Ovary (tissue), 7 donors: ENCODE measurements at regions not wholly inside any gene's neighbourhood (a gene's known extent, or its start where the extent isn't known, plus 50 kb on each side); places are given as distances from the start of the nearest gene placed in this dataset.

Experiments used
- DNase-seq, 5 donors: peaks; one replicate each; pipeline ENCODE4 v3.0.0-alpha.2; 2019 to 2020
- H3K27ac ChIP-seq, 2 donors: fragments of 200-600 bp; one replicate each; pipeline versions ENCODE4 v1.5.1 to v1.8.0; 2019 to 2022
- H3K27me3 ChIP-seq: fragments of 200-600 bp; one replicate; pipeline ENCODE4 v1.8.0; 2022
- H3K36me3 ChIP-seq: fragments of 200-600 bp; sonication (generic); one replicate; pipeline ENCODE4 v1.5.1; 2019
- H3K4me1 ChIP-seq: one replicate; pipeline ENCODE4 v1.8.1; 2013; ENCODE audit warnings: mild to moderate bottlenecking, moderate library complexity; ENCODE audit not compliant: insufficient read depth
- H3K4me3 ChIP-seq: fragments of 200-600 bp; sonication (generic); one replicate; pipeline ENCODE4 v1.5.1; 2017
- H3K9me3 ChIP-seq, 2 donors: fragments of 200-600 bp in 1 of 2; sonication (generic) in 1 of 2; one replicate each; pipeline versions ENCODE4 v1.5.1 to v1.8.1; 2013 to 2019; ENCODE audit warnings: mild to moderate bottlenecking in 1 of 2, moderate library complexity in 1 of 2
- EP300 ChIP-seq: sonication (generic); formaldehyde crosslinking; IDR thresholded peaks from one replicate; pipeline ENCODE4 v1.6.1; 2017; ENCODE audit warnings: antibody characterized with exemption
- POLR2A ChIP-seq: fragments of 450-650 bp; IDR thresholded peaks from one replicate; pipeline ENCODE4 v1.6.1; 2017; ENCODE audit warnings: antibody characterized with exemption, mild to moderate bottlenecking, moderate library complexity
- WGBS, 3 donors: extraction: QIAGEN DNeasy Blood & Tissue Kit in 1 of 3; methylation state at CpG; one replicate each; pipeline versions ENCODE4 v1.1.5 to v1.1.7; 2013 to 2017; 5-methylcytosine and 5-hydroxymethylcytosine counted together
- intact Hi-C, 4 donors: fragments of 100-400 bp; cut with DNase I; formaldehyde crosslinking; loops; one replicate each; pipeline versions ENCODE4 v1.11.0 to v1.15.1; 2022 to 2023
- TF ChIP-seq, protein P1 (sequence below), 3 donors: fragments of 450-650 bp in 2 of 3; fragments of 200-600 bp in 1 of 3; IDR thresholded peaks; one replicate each; pipeline versions ENCODE4 v1.5.1 to v1.8.0; 2016 to 2022; ENCODE audit warnings: antibody characterized with exemption in 3 of 3, mild to moderate bottlenecking in 1 of 3
- donor health status: DM: no; HTN: no; CAD: no; lungs with moderate emphysema.
- donor health status: DM: no; HTN: no; CAD: no.
- donor health status: Bipolar disorder and iron deficiency.
- donor health status: DM: no; HTN: no; CAD: no.
- donor health status: DM: yes; HTN: yes; CAD: no.

DNA sequence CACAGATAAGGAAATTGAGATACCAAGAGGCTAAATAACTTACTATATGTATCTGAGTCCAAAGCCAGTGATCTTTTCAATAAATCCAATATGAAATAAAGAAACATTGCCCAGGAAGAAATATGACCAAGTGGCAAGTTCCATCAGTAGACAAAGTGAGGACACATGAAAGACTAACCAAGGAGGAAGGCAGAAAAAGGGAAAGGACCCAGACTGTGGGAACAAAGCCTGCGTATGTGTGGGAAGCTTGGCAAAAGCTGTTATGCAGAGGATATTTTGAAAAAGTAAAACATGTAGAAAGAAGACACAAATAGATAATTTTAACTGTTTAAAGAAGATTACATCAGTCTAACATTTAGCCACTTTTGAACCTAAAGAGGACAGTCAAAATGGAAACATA is 264.4 kb upstream of the PRDM1 start:
- TF ChIP-seq EP300 (no peak), POLR2A (no peak)
- TF ChIP-seq, protein P1, sequence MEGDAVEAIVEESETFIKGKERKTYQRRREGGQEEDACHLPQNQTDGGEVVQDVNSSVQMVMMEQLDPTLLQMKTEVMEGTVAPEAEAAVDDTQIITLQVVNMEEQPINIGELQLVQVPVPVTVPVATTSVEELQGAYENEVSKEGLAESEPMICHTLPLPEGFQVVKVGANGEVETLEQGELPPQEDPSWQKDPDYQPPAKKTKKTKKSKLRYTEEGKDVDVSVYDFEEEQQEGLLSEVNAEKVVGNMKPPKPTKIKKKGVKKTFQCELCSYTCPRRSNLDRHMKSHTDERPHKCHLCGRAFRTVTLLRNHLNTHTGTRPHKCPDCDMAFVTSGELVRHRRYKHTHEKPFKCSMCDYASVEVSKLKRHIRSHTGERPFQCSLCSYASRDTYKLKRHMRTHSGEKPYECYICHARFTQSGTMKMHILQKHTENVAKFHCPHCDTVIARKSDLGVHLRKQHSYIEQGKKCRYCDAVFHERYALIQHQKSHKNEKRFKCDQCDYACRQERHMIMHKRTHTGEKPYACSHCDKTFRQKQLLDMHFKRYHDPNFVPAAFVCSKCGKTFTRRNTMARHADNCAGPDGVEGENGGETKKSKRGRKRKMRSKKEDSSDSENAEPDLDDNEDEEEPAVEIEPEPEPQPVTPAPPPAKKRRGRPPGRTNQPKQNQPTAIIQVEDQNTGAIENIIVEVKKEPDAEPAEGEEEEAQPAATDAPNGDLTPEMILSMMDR (IDR thresholded peaks at IDR 0.05), result no peak
- H3K4me1 ChIP-seq, result no peaks in the 10 kb centered on the region
- H3K27me3 ChIP-seq, result no peaks in the 10 kb centered on the region
- H3K36me3 ChIP-seq, result no peaks in the 10 kb centered on the region
- DNase-seq, result no peak
- H3K4me3 ChIP-seq, result no peak overlapping the region
- no peaks in the 10 kb centered on the region for H3K9me3 ChIP-seq
- no peak overlapping the region for H3K27ac ChIP-seq
- intact Hi-C loops, result no loop called here
- whole genome bisulfite sequencing, 3 donors, result 81 to 89% (median 88%) methylated on average over 1 of the region's 1 CpG

DNA sequence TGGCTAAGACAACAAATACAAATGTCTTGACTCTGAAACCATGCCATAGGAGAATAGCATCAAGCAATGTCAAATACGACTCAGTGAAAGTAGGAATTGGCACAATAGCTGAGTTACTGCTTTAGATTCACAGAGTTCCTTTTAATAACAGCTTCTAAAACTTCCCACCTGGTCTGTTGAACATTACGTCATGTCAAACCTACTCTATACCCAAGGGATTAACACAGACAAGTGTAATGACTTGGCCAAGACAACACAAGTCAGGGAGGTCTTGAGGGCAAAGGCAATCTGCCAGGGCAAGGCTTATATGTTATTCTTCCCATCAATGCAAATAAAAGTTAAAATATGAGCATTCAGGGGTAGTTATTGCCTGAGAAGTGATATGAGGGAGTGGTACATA is 265.1 kb upstream of the PRDM1 start:
- H3K36me3 ChIP-seq, result no peaks in the 10 kb centered on the region
- H3K27ac ChIP-seq, result no peak overlapping the region
- no peak for DNase-seq
- H3K9me3 ChIP-seq, result no peaks in the 10 kb centered on the region
- H3K4me1 ChIP-seq, result no peaks in the 10 kb centered on the region
- TF ChIP-seq, protein P1 (IDR thresholded peaks at IDR 0.05), result no peak
- TF ChIP-seq EP300 (no peak), POLR2A (no peak)
- intact Hi-C loops, result no loop called here
- no peak overlapping the region for H3K4me3 ChIP-seq
- H3K27me3 ChIP-seq, result no peaks in the 10 kb centered on the region
- WGBS, 3 donors, result 78 to 88% (median 87%) methylated on average over 2 of the region's 2 CpGs

DNA sequence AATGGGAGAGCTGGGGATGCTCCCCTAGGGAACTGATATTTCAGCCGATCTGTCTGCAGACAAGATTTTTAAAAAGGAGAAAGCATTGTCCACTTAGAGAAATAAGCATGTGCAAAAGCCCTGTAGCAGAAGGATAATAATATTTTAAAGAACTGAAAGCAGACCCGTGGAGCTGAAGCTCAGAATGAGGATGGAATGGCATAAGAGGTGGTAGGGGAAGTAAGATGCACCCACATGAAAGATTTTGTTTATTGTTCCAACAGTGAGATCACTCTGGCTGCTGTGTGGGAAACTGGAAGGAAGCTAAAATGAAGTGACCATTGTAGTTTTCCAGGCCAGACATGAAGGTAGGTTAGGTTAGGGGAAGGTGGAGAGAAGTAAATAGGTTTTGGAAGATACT is 266.4 kb upstream of the PRDM1 start:
- WGBS, 3 donors, result 84 to 89% (median 85%) methylated on average over 2 of the region's 2 CpGs
- H3K36me3 ChIP-seq, result no peaks in the 10 kb centered on the region
- DNase-seq, result no peak
- H3K4me3 ChIP-seq, result no peak overlapping the region
- H3K27ac ChIP-seq, result no peak overlapping the region
- no peaks in the 10 kb centered on the region for H3K27me3 ChIP-seq
- intact Hi-C loops, result no loop called here
- TF ChIP-seq, protein P1 (IDR thresholded peaks at IDR 0.05), result no peak
- TF ChIP-seq POLR2A, result no peak
- no peak for TF ChIP-seq EP300
- no peaks in the 10 kb centered on the region for H3K4me1 ChIP-seq
- no peaks in the 10 kb centered on the region for H3K9me3 ChIP-seq

DNA sequence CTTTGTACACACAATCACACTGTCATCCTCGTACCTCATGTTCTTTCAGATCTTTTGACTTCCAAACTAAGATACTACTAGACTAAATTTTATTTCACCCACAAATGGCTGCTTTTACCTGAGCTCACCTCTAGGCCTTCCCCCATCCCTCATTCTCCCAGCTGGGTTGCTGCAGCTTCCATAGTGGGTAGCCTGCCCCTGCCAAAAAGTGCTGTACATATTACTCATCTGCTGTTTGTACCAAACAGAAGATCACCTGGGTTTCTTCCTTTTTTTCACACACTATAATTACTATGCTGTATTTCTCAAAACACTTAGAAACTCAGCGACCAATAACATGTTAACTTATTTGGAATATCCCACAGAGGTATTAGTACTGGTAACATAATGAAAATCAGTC is 267.6 kb upstream of the PRDM1 start:
- no peak for DNase-seq
- WGBS, 3 donors, result 89 to 90% (median 89%) methylated on average over 2 of the region's 2 CpGs

More for the DNA sequence above, 267.6 kb upstream of the PRDM1 start:
- Histone ChIP-seq H3K9me3 (no peaks in the 10 kb centered on the region), H3K4me1 (no peaks in the 10 kb centered on the region), H3K36me3 (no peaks in the 10 kb centered on the region), H3K27ac (no peak overlapping the region), H3K27me3 (no peaks in the 10 kb centered on the region), H3K4me3 (no peak overlapping the region)
- no peak for TF ChIP-seq POLR2A
- TF ChIP-seq, protein P1 (IDR thresholded peaks at IDR 0.05), result no peak
- TF ChIP-seq EP300, result no peak
- intact Hi-C loops, result no loop called here
